ENCODE measurements at regions not wholly inside any gene's neighbourhood (a gene's known extent, or its start where the extent isn't known, plus 50 kb on each side); places are given as distances from the start of the nearest gene placed in this dataset.

- TF ChIP-seq CTCF (IDR thresholded peaks at IDR 0.05), result no peak
- no peak for TF ChIP-seq POLR2A (IDR thresholded peaks at IDR 0.05)
Observed at GRCh38 chr2:224210286-224211180, 171.4 kb upstream of the SERPINE2 start.

Data from lower leg skin (tissue), 3 donors.